Stimulated activated CD8-positive, alpha-beta memory T cell treated with anti-CD3 and anti-CD28 coated beads, Interleukin-12 subunit alpha, Interleukin-12 subunit beta, amount 100 ng/mL, for 24 hours (primary cell): ENCODE measurements at regions not wholly inside any gene's neighbourhood (a gene's known extent, or its start where the extent isn't known, plus 50 kb on each side); places are given as distances from the start of the nearest gene placed in this dataset.
"Not testable (repeated sequence)": the region's sequence is repeated elsewhere in the genome, so short reads cannot be mapped to it uniquely, and the experiment has no call there.

Source experiments
- DNase-seq: peaks from one replicate; pipeline ENCODE4 v3.0.0-alpha.2; 2020; ENCODE audit errors: extremely low read depth

DNA sequence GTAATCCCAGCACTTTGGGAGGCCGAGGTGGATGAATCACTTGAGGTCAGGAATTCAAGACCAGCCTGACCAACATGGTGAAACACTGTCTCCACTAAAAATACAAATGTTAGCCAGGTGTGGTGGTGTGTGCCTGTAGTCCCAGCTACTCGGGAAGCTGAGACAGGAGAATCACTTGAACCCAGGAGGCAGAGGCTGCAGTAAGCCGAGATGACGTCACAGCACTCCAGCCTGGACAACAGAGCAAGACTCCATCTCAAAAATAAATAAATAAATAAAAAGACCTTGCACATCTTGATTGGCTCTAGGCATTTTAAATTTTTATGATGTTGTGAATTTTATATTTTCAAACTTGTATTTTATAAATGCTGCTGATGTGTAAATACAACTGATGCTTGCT lies 141.7 kb downstream of the ARRDC3 start:
- DNase-seq = not testable (repeated sequence)

DNA sequence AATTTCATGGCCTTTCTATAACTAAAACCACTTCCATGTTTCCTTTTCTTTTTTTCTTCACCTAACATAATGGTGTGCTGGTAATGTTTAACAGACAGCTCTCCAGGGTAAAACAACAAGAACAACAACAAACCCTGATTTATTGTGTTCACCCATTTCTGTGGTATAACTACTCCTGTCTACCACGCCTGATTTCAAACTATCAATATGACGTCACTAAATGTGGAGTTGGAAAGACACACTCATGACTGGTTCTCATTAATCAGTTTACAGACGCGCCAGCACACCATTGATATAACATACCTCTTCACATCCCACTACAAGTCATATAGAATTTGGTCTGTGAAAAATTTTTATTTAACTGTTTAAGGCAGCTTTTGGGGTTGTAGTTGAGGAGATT lies 142.9 kb downstream of the ARRDC3 start:
- DNase-seq = no peak

- DNase-seq = no peak
Measured at GRCh38 chr5:91235271-91235694, 147.8 kb downstream of the ARRDC3 start.

- DNase-seq = no peak
Measured at GRCh38 chr5:91232523-91232922, 150.6 kb downstream of the ARRDC3 start.

GRCh38 chr5:91229031-91229727 lies 153.9 kb downstream of the ARRDC3 start:
- DNase-seq = no peak

DNA sequence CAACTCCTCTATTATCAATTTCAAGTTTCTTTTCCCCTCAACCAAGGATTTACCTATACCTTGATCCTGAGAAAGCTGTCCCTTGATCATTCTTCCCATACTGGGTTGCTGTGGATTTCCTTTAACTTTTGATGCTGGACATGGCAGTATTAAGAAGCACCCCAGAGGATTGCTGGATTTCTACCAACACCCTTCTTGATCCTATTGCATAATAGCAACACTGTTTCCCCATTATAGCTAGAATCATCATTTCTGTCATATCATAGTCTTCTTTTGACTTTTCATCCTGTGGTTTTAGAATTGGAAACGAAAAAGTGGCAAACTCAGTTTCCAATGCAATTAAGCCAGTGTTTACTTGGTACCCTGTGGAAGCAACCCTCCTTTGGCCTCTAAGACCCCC lies 154.9 kb downstream of the ARRDC3 start:
- no peak for DNase-seq

DNA sequence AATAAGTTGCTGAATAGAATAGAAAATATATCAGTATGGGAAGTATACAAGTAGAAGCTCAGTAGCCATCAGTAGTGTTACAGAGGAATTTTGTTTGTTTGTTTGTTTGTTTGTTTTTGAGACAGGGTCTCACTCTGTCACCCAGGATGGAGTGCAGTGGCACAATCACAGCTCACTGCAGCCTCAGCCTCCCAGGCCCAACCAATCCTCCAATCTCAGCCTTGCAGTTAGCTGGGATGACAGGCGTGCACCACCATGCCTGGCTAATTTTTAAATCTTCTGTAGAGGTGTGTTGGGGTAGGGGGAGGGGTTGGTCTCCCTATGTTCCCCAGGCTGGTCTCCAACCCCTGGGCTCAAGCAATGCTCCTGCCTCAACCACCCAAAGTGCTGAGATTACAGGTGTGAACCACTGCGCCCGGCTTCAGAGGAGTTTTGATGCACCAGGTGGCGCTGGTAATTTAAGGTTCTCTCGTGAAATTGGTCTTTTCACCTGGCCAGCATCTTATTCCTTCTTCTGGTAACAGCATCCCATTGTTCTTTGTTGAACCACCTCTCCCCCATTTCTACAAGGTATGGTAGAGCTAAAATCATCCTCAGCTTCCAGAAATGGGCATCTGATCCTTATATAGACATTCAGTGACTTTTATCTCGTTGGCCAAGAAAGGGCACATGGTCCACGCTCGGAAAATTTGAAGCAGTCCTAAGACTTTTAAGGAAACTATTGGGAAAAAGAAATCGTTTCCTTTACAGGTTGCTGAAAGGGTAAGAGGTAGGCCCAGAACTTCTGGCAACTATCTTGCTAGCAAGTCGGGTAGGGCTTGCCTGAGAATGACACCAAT lies 157.1 kb downstream of the ARRDC3 start:
- no peak for DNase-seq

- no peak for DNase-seq
Measured at GRCh38 chr5:91224969-91225368, 158.1 kb downstream of the ARRDC3 start.

GRCh38 chr5:91224456-91224855 lies 158.7 kb downstream of the ARRDC3 start:
- no peak for DNase-seq

DNA sequence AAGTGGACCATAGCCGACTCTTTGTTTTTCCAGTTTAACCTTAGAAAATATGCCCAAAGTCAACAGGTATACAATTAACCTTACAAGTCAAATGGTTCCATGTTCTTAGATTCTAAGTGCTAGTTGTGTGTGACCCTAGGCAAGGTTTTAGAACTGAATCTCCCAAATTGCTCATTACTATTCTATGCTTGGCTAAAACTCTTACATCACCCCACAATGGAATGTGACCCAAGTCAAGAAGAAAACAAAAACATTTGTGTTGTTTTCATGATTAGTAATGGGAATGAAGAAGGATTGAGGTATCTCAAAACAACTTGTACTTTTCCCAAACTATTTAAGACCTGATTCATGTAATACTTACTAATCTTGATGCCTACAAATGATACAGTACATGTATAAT lies 159.2 kb downstream of the ARRDC3 start:
- no peak for DNase-seq

DNA sequence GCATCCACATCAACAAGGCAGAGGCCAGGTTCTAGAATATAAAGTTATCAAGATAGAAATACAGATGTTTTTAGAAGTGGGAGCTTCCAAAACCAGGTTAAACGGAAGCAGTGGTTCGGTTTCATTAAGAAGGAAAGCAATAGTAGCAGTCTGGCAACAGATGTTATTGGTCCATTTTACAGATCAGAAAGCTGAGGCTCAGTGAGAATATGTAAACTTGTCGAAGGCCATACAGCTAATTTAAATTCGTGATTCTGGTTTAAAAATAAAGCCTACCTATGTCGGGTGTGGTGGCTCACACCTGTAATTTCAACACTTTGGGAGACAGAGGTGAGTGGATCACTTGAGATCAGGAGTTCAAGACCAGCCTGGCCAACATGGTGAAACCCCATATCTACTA lies 160.6 kb downstream of the ARRDC3 start:
- DNase-seq = no peak

DNA sequence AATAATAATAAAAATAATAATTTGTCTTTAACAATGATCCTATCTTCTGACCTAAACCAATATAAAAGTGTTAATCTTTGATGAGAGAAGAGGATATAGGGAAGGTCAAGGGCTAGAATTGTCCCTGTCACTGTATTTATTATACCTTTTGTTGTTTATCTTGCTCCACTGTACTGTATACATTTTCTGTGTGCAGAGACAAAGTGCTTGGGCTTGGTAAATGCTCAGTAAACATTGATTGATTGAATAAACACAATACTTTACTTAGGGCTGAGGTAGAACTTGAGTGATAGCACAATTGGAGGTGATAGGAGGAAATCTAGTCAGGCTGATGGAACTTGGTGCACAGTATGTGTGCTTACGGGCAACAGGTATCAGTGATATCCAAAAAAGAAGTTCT lies 161.2 kb downstream of the ARRDC3 start:
- DNase-seq = no peak

DNA sequence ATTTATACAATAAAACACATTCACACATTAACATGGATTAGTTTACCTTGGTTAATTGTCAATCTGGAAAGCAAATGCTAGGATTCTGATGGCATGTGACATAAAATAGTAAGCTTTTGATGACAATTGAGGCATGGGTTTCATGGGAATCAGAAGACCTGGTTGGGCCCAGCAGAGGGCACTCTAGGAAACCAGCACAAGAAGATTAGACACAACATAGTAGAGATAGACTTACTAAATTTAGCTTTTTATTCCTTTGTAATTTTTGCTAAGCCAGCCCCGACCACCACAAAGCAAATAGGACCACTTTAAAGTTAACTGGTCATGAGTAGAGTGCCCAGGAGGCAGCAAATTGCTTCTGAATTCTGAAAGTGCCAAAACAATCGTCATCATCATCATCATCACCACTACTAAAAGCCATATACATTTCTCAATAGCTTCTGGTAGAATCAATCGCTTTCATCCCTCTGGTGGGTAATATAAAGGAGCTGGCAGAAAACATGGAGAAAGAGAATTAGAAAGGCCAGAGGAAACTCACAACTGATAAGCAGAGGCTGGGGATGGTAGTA lies 163.2 kb downstream of the ARRDC3 start:
- no peak for DNase-seq

GRCh38 chr5:91219091-91219802 lies 163.9 kb downstream of the ARRDC3 start:
- DNase-seq = no peak

DNA sequence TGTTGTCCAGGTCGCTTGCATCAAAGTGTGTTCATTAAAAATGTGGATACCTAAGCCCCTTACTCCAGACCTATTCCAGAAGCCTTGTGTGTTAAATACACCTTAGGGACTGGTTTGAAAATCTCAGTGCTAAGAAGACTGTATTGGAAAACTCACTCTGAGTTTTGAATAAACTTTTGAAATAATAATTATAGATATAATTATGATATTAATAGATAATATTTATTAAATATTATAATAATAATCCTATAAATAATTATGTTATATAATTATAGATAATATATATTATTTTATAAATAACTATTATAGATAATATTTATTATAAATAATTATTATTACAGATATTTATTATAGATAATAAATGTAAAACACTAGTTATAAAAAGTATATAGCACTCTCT lies 165.3 kb downstream of the ARRDC3 start:
- DNase-seq = no peak

- DNase-seq = no peak
Measured at GRCh38 chr5:91214571-91214970, 168.5 kb downstream of the ARRDC3 start.
